Caki2 (cell line): ENCODE measurements at regions not wholly inside any gene's neighbourhood (a gene's known extent, or its start where the extent isn't known, plus 50 kb on each side); places are given as distances from the start of the nearest gene placed in this dataset.
A peak's percentile ranks its signal among the peaks of the same experiment; 100 is the strongest.

Experiments
- DNase-seq: peaks from one replicate; pipeline ENCODE4 v3.0.0-alpha.2; 2015; ENCODE audit warnings: low read depth
- in situ Hi-C: cut with HindIII; loops from 2 replicates; pipeline ENCODE4 v1.10.0; 2016; ENCODE audit warnings: low sequenced_read_pairs, low pct_unique_long_range_greater_than_20kb, mixed read lengths

DNA sequence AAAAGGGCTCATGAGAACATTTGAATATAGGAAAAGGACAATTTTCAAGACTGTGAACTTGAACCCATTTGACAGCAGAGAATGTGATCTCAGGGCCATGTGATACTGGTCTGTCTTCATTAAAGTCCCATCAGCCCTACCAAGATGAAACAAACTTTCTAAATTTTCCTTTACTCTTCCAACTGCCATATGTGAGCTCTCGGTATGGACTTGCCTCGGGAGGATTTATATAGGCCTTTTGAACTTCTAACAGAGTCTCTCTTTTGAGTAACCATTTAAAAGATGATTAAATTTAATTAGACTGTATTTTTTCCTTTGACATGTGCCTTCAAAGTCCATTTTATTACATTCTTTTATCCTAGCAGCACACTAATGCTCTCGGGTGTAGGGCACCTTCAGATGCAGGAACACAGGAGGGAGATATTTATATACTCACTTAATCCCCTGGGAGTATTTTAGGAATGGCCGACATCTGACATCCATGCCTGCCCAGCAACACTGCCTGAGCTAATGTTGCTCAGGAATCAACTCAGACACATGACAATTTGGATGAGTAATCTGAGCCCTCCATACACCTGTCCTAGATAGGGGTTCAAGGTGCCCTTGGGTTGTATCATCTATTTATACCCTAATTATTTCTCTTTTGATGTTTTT lies 155.0 kb downstream of the SLC7A11 start:
- in situ Hi-C loops: no loop called here
- DNase-seq: no peak

DNA sequence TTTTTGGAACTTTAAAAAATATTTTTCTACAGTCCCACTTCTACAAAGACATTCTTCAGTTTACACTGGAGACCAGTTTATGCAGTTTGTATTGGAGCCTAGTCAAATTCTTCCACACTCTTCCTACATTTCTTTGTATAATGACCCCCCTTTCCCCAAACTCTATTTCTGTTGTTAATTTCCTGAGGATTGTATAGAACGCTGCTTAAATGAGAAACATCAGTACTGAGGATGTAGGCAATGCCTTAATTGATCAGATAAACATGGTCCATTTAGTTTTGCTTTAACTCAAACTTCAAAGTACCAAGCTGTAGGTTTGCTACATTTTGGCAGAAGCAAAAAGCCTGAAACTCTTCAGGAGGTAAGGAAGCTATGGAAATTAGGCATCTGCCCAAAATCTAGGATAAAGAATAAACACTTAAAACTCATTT lies 155.5 kb downstream of the SLC7A11 start:
- DNase-seq: no peak
- in situ Hi-C loops: no loop called here

DNA sequence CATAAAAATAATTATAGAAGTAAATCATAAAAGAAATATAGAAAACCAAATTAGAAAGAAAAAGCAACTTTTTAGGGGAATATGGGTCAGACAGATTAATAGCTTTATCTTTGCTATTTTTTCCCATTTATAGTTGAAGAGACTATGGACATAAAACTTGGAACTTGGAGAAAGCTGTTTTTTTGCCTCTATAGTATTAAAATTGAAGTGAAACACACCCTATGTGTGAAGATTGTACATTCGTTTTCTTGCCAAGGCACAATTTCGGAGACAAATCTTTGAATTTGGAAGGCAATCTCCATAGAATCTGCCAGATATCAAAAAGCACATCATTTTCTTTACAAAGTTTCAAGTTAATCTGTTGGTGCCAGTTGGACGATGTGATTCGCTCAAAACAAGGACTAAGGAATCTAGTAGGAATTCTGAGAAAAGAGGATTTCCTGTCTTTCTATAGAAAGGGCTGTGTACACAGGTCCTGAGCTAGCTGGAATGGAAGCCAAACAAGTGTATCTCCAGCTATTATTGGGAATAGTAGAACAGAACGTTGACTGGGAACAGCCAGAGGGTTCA lies 156.3 kb downstream of the SLC7A11 start:
- in situ Hi-C loops: no loop called here
- no peak for DNase-seq

DNA sequence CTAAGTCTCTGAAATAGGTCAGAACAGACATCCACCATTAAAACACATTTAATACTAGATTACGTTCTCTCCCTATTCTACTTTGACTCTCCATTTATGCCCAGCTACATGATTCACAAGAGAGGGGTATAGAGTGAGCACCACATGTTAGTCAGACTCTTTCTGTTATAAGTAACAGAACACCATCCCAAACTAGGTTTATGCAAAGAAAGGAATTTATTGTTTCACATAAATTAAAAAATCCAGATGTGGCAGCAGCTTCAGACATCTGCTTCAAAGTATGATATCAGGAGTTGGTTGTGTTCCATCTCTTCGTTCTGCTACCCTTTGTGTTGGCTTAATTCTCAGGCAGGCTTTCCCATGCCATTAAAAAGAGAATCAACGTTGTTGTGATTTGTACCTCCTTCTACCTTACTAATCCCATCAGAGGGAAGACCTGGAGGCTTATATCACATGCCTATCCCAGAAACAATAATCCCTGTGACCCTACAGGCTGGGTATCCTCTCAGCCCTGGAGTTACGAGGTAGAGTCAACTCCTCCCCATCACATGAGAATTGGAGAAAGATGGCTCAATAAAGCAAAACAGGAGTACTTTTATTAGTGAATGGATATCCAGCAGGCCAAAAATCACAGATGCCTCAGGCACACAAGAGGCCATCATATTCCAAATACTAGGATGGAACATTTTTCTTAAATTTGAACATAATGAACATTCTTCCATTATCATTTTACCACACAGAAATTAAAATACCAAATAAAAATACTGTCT lies 163.2 kb downstream of the SLC7A11 start:
- in situ Hi-C loops: no loop called here
- no peak for DNase-seq

DNA sequence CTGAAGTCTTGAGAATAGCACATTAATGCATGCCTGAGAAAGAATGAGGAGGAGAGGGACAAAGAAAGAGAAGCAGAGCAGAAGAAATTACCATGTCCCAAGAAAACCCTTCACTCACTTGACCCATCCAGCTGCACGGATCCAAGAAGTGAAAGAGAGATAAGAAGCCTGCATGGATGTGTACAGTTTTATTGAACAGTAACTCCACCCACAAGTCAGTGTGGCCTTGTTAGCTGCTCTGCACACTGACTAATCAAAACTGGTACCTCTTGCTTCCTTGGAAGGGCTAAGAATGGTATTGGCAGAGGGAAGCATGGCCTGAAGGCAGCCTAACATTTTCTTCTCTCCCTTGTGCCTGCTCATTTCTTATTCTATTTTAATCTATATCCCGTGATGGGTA lies 163.9 kb downstream of the SLC7A11 start:
- DNase-seq: no peak
- in situ Hi-C loops: no loop called here

DNA sequence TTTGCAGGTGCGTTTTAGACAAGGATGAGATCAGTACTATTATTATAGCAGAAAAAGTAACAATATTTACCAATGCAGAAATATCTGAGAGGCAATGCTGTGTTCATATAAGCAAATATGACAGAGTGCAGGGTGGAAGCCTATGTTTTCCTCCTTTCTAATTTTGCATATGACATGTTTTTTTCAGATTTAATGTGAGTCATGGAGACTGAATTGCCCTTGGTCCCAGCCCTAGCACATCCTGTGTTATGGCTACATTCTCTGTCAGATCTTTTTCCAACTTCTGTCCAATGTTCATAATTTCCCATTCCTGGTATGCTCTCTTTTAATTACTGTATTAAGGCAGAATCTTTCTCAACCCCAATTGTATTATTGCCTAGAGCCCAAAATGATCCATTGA lies 165.6 kb downstream of the SLC7A11 start:
- no peak for DNase-seq
- in situ Hi-C loops: no loop called here

DNA sequence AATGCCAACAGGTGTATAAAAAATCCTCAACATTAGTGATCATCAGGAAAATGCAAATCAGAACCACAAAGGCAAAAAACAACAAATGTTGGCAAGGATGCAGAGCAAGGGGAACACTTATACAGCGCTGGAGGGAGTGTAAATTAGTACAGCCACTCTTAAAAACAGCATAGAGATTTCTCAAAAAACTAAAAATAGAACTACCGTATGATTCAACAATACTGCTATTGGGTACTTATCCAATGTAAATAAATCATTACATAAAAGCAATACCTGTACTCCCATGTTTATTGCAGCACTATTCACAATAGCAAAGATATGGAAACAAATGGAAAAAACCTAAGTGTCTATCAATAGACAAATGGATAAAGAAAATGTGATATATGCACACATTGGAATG lies 171.3 kb downstream of the SLC7A11 start:
- no peak for DNase-seq
- in situ Hi-C loops: no loop called here

DNA sequence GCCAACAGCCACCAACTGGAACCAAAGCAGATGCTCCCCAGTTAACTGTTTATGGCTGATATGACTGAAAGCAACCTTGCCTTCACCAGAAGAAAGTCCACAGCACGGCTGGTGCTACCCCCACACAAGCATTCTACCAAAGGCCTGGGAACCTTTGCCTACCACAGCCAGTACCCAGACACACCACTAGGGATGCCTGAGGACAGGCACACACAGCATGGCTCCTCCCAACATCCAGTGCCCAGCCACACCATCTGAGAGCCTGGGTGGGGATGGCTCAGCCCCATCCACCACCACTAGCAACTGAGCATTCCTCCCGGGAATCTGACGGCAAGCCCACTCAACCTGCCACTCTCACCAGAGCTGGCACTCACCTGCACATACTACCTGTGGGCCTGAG lies 178.6 kb downstream of the SLC7A11 start:
- DNase-seq: no peak

DNA sequence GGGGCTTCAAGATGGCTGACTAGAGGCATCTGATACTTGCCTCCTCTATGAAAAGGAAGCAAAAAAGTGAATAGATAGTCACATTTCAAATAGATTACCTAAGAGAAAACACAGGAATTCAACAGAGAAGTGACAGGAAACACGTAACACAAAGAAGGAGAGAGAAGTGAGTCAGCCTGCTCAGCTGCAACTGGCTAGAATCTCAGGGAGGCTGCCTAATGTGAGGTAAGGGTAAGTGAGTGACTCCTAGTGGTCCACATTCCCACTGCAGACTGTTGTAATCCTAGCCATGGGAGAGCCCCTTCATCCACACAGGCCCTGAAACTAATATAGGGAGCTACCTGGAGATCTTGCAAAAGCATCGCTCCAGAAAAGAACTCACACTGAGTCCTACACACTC lies 179.2 kb downstream of the SLC7A11 start:
- in situ Hi-C loops: no loop called here
- no peak for DNase-seq

More for the DNA sequence above, 178.6 kb downstream of the SLC7A11 start:
- in situ Hi-C loops: no loop called here

DNA sequence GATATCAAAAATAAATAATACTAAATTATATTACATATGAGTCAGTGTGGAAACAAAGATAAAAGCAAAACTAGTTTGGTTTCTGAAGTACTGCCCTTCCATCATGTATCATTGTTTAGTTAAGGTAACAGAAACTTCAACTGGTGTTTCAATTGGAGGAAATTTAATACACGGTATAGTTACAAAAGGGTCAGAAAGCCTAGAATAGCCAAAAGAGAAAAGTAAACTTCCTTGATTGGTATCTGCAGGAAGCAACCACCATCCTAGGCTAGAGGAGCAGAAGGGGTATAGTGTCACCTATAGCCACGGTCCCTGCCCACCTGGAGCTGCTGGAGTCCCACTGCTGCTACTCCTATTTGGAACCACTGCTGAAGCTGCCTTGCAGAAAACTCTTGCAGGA lies 185.6 kb downstream of the SLC7A11 start:
- in situ Hi-C loops: no loop called here
- DNase-seq: no peak

DNA sequence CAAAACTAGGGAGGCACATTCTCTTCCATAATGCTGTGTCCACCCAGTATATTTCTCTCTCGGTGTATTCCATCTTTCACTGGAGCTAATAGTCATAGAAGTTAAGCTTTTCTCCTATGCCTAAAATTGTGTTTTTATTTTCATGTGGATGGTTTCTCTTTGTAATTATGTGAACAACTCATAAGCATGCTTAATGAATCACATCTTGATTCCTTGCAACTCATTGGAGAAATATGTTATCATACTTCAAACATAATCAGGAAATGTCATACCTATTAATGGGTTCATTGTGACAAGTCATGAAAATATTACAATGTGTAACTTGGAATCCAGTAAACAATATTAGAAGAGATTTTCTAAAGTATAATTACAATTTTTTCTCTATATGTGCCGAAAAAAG lies 186.3 kb downstream of the SLC7A11 start:
- DNase-seq: no peak
- in situ Hi-C loops: no loop called here

DNA sequence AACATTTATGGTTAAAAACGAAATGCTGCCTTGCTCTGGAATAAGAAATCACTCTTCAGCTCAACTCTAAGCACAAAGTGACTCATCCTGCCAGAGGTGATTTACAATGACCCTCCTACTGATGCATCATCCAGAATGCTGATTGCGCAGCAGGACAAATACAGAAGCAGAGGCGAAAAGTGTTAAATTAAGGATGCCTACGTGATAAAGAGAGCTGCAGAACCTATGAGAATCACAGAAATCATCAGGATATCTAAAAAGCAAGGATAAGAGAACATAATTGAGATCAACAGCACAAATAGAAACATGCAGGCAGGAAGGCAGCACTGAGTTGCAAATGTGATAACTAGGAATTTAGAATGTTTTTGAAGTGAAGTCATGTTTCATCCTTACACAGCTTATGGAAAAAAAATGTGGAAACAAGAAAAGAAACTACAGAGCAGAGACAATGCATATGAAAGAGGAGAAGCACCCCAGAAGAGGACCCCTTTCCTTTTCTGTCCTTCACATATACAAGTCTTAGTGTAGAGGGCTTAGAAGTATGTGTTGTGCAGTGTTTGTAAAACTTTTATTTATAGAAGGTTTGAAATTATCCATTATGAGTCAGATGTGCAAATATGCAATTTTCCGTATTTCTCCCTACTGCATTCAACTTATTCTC lies 188.4 kb downstream of the SLC7A11 start:
- peak; percentile 72 for DNase-seq
- in situ Hi-C loops: no loop called here

DNA sequence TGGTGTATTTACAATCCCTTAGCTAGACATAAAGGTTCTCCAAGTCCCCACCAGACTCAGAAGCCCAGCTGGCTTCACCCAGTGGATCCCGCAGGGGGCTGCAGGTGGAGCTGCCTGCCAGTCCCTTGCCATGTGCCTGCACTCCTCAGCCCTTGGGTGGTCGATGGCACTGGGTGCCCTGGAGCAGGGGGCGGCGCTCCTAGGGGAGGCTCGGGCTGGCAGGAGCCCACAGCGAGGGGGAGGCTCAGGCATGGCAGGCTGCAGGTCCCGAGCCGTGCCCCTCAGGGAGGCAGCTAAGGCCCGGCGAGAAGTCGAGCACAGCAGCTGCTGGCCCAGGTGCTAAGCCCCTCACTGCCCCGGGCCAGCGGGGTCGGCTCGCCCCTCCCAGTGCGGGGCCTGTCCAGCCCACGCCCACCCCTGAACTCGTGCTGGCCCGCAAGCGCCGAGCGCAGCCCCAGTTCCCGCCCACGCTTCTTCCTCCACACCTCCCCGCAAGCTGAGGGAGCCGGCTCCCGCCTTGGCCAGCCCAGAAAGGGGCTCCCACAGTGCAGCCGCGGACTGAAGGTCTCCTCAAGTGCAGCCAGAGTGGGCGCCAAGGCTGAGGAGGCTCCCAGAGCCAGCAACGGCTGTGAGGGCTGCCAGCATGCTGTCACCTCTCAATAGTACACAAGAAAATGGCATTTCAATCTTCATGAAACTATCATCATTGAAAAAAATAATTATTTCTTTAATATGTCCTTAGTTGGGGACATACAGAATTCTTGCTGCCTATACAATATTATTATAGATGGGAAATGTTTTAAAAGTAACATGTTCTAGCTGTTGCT lies 189.1 kb downstream of the SLC7A11 start:
- no peak for DNase-seq
- in situ Hi-C loops: no loop called here

DNA sequence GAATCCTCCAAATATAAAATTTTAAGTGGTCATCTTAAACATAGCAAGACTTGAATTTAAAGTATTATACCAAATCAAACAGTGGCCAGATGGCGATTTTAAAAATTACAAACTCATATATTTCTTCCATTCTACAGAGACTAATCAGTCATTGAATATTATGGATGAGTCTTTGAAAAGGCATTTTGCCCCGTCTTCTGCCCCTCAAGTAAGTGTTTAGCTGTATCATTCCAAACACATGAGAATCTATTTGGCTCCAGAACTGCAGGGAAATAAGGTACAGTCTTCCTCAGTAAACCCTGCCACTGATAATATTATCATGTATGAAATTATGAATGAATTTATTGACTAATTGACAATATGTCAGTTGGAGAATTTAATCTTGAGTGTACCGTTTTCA lies 191.0 kb downstream of the SLC7A11 start:
- DNase-seq: no peak

DNA sequence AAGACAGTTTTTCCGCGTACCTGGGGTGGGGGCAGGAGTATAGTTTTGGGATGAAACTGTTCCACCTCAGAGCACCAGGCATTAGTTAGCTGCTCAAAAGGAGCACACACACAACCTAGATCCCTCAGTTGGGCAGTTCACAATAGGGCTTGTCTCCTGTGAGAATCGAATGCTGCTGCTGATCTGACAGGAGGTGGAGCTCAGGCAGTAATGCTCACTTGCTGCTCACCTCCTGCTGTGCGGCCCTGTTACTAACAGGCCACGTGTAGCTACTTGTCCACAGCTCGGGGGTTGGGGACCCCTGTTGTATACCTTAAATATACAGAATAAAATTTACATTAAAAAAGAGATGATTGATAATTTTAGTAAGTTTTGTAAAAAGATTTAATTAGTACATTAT lies 191.5 kb downstream of the SLC7A11 start:
- in situ Hi-C loops: no loop called here
- DNase-seq: no peak

More for the DNA sequence above, 191.0 kb downstream of the SLC7A11 start:
- in situ Hi-C loops: no loop called here

DNA sequence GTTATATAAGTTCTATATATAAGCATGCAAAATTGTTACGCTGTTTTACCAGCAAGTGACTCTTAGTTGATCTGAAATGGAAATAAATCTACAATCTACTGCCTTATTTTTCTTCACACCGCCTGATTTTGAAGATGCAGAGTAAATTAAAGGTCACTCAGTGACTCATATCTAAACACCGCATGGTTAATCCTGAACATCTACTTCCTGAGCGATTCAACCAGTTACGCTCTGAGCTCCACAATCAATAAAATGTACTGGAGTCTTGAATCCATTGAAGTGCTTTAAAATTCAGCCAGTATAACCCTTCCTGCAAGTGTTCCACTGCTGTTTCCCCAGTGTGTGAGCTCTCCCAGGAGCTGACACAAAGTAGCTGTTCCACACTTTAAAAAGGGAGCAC lies 192.8 kb downstream of the SLC7A11 start:
- DNase-seq: peak; percentile 35
- in situ Hi-C loops: no loop called here

DNA sequence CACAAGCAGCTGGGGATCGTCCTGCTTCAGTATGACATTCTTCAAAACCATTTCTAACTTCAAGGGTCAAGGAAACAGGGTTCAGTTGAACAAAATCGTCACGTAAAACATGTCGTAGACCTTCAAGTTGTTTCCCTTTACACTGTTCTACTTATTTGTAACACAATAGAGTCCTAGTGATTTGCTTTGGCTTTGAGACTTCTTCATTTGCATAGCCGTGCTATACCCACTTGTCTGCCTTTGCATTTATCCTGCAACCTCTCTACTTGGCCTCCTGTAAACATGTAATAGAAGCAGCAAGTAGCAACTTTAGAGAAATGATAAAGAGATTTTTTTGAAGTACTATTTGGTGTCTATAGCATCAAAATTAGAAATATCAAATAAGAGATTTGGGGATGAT lies 194.9 kb downstream of the SLC7A11 start:
- in situ Hi-C loops: no loop called here
- DNase-seq: no peak

DNA sequence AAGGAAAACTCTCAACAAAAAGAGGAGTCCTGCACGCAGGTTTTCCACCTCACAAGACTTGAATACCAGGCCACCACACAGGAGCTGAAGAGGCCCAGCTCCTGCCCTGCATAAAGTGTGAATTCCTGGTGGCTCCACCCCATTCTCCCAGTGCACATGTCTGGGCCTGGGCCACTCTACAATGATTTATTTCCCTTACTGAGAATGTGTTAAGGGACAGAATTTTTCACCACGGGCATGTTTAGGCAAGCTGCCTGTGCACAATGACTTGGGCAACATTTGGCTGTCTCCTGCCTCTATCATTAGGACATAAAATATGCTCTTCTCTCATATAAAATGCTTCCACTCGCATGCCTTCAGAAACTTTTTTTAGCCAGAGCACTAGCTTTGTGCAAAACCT lies 197.1 kb downstream of the SLC7A11 start:
- DNase-seq: no peak
- in situ Hi-C loops: no loop called here
